ENCODE measurements at regions not wholly inside any gene's neighbourhood (a gene's known extent, or its start where the extent isn't known, plus 50 kb on each side); places are given as distances from the start of the nearest gene placed in this dataset.

- no peak for TF ChIP-seq CTCF (IDR thresholded peaks at IDR 0.05)
- no peak for TF ChIP-seq POLR2A (IDR thresholded peaks at IDR 0.05)
Measured at GRCh38 chr16:66169817-66170216, 196.7 kb upstream of the CDH5 start.
